ENCODE measurements at regions not wholly inside any gene's neighbourhood (a gene's known extent, or its start where the extent isn't known, plus 50 kb on each side); places are given as distances from the start of the nearest gene placed in this dataset.
"Not testable (repeated sequence)": the region's sequence is repeated elsewhere in the genome, so short reads cannot be mapped to it uniquely, and the experiment has no call there.

DNA sequence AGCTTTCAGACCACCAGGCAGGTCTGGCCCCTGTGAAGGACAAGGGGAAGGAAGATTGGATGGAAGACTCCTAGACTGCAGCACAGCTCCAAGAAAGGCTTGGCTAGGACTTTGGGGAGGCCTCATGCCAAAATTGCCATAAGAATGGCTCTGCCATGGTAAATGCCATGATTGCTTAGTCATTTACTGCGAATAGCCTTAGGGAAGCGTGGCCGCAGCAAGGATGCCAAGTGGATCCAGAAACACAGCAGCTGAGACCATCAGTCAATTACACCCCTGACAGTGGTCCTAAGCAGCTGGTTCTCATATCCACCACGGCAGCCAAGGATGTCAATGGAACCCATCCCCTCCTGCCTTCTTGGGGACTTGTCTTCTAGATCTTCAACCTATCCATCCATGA is 88.2 kb upstream of the AUTS2 start:
- no peak for DNase-seq
- H3K27me3 ChIP-seq (ENCODE audit: control insufficient read depth, insufficient read depth, low read length) = no peaks in the 10 kb centered on the region
- H3K4me3 ChIP-seq (ENCODE audit: insufficient read depth, low read depth, low read length) = no peak overlapping the region
- H3K36me3 ChIP-seq (replicated peaks; ENCODE audit: control insufficient read depth, insufficient read depth, low read length) = no peaks in the 10 kb centered on the region

DNA sequence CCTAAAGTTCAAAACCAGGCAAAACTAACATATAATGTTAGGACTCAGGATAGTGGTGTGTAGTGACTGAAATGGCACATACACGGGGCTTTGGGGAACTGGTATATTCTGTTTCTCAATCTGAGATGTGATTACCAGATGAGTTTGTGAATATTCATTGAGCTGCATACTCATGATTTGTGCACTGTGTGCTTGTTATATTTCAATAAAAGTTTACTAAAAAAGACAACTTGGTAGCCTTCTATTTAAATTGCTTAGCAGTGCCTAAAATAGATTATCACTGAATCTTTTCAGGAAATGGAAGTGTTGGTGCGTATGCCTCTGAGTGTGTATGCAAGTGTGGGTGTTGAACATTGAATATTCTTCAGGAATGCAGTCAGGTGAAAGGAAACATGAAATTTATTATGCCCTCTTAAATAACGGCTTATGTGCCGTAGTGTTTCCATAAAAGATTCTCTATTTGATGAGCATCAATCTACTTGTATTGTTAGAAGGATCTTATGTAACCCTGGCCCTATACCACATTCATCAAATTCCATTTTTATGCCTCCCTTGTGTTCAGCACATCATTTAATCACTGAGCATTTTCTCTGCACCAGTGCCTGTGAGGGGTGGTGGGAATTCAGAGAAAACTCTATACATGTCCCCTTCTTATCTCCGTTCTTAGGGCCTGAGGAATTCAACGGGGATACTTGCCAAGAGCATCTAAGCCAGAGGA is 82.6 kb upstream of the AUTS2 start:
- Histone ChIP-seq H3K27me3 (ENCODE audit: control insufficient read depth, insufficient read depth, low read length) (no peaks in the 10 kb centered on the region), H3K36me3 (replicated peaks; ENCODE audit: control insufficient read depth, insufficient read depth, low read length) (no peaks in the 10 kb centered on the region), H3K4me3 (ENCODE audit: insufficient read depth, low read depth, low read length) (no peak overlapping the region)
- no peak for DNase-seq

GRCh38 chr7:69516238-69516820 is 81.9 kb upstream of the AUTS2 start:
- H3K27me3 ChIP-seq (ENCODE audit: control insufficient read depth, insufficient read depth, low read length) = no peaks in the 10 kb centered on the region
- no peak overlapping the region for H3K4me3 ChIP-seq (ENCODE audit: insufficient read depth, low read depth, low read length)
- no peaks in the 10 kb centered on the region for H3K36me3 ChIP-seq (replicated peaks; ENCODE audit: control insufficient read depth, insufficient read depth, low read length)
- DNase-seq = no peak

GRCh38 chr7:69517985-69518704 is 80.1 kb upstream of the AUTS2 start:
- DNase-seq = peak; percentile 64
- Histone ChIP-seq H3K36me3 (replicated peaks; ENCODE audit: control insufficient read depth, insufficient read depth, low read length) (no peaks in the 10 kb centered on the region), H3K27me3 (ENCODE audit: control insufficient read depth, insufficient read depth, low read length) (no peaks in the 10 kb centered on the region), H3K4me3 (ENCODE audit: insufficient read depth, low read depth, low read length) (no peak overlapping the region)

- H3K36me3 ChIP-seq (replicated peaks; ENCODE audit: control insufficient read depth, insufficient read depth, low read length) = no peaks in the 10 kb centered on the region
- H3K27me3 ChIP-seq (ENCODE audit: control insufficient read depth, insufficient read depth, low read length) = no peaks in the 10 kb centered on the region
- no peak overlapping the region for H3K4me3 ChIP-seq (ENCODE audit: insufficient read depth, low read depth, low read length)
- DNase-seq = no peak
Measured at GRCh38 chr7:69518705-69519077, 79.6 kb upstream of the AUTS2 start.

- Histone ChIP-seq H3K27me3 (ENCODE audit: control insufficient read depth, insufficient read depth, low read length) (no peaks in the 10 kb centered on the region; the same call in 1 of the 2 replicates), H3K36me3 (replicated peaks; ENCODE audit: control insufficient read depth, insufficient read depth, low read length) (no peaks in the 10 kb centered on the region), H3K4me3 (ENCODE audit: insufficient read depth, low read depth, low read length) (no peak overlapping the region)
- no peak for DNase-seq
Measured at GRCh38 chr7:69526570-69526969, 71.7 kb upstream of the AUTS2 start.

DNA sequence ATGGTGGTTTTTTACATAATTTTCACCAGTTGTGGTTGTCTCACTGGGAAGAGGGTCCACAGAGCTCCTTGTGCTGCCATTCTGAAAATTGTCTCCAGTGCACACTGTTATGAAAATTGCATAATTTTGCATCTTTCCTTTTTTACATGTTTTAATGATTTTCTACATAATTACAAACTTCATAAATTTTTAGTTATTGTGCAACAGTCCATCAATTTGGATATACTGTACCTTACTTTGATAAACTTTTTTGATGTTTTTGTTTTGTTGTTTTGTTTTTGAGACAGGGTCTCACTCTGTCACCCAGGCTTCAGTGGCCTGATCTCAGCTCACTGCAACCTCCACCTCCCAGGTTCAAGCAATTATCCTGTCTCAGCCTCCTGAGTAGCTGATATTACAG is 70.6 kb upstream of the AUTS2 start:
- DNase-seq = no peak
- H3K4me3 ChIP-seq (ENCODE audit: insufficient read depth, low read depth, low read length) = no peak overlapping the region
- no peaks in the 10 kb centered on the region for H3K36me3 ChIP-seq (replicated peaks; ENCODE audit: control insufficient read depth, insufficient read depth, low read length)
- H3K27me3 ChIP-seq (ENCODE audit: control insufficient read depth, insufficient read depth, low read length) = no peaks in the 10 kb centered on the region; the same call in 1 of the 2 replicates

- Histone ChIP-seq H3K27me3 (ENCODE audit: control insufficient read depth, insufficient read depth, low read length) (no peaks in the 10 kb centered on the region; the same call in none of the 2 replicates), H3K4me3 (ENCODE audit: insufficient read depth, low read depth, low read length) (no peak overlapping the region), H3K36me3 (replicated peaks; ENCODE audit: control insufficient read depth, insufficient read depth, low read length) (no peaks in the 10 kb centered on the region)
- no peak for DNase-seq
Measured at GRCh38 chr7:69531050-69531449, 67.2 kb upstream of the AUTS2 start.

DNA sequence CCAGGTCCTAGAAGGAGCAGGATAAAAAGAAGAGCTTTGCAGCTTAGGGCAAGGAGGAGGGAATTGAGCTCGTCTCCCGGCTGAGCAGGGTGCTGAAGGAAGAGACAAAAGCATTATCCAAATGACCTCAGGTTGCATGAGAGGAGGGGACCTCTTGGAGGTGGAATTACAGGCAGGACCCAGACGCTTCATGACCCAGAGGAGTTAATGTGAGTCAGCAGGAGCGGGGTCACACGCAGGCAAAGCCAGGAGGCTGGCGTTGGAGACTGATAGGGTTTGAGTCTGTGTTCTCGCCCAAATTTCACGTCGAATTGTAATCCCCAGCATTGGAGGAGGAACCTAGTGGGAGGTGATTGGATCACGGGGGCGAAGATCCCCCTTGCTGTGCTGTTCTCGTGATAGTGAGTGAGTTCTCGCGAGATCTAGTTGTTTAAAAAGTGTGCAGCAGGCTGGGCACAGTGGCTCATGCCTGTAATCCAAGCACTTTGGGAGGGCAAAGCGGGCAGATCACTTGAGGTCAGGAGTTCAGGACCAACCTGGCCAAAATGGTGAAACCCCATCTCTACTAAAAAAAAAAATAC is 63.7 kb upstream of the AUTS2 start:
- no peaks in the 10 kb centered on the region; the same call in 1 of the 2 replicates for H3K27me3 ChIP-seq (ENCODE audit: control insufficient read depth, insufficient read depth, low read length)
- H3K36me3 ChIP-seq (replicated peaks; ENCODE audit: control insufficient read depth, insufficient read depth, low read length) = no peaks in the 10 kb centered on the region
- DNase-seq = peak; percentile 33
- no peak overlapping the region; the same call in 1 of the 2 replicates for H3K4me3 ChIP-seq (ENCODE audit: insufficient read depth, low read depth, low read length)

DNA sequence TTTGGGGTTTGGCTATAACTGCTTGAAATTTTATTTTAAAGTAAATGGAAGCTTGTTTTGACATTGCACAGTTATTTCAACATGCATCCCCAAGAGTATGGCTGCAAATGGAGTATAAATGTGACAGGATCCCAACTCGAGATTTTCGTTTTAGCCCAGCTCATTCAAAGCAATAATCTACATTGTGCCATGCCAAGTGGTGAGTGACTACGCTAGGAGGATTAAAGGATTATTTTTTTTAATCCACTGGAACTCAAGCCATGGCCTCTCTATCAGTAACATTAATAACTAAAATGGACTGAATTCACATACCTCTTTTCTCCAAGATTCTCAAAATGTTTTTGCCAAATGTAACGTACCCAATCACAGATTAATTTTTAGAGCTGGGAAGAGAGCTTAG is 60.6 kb upstream of the AUTS2 start:
- no peak for DNase-seq
- no peak overlapping the region for H3K4me3 ChIP-seq (ENCODE audit: insufficient read depth, low read depth, low read length)
- no peaks in the 10 kb centered on the region; the same call in 1 of the 2 replicates for H3K27me3 ChIP-seq (ENCODE audit: control insufficient read depth, insufficient read depth, low read length)
- H3K36me3 ChIP-seq (replicated peaks; ENCODE audit: control insufficient read depth, insufficient read depth, low read length) = no peaks in the 10 kb centered on the region

GRCh38 chr7:69539531-69539930 is 58.7 kb upstream of the AUTS2 start:
- H3K36me3 ChIP-seq (replicated peaks; ENCODE audit: control insufficient read depth, insufficient read depth, low read length) = no peaks in the 10 kb centered on the region
- H3K4me3 ChIP-seq (ENCODE audit: insufficient read depth, low read depth, low read length) = no peak overlapping the region
- no peak for DNase-seq
- H3K27me3 ChIP-seq (ENCODE audit: control insufficient read depth, insufficient read depth, low read length) = no peaks in the 10 kb centered on the region

GRCh38 chr7:69540287-69540686 is 58.0 kb upstream of the AUTS2 start:
- Histone ChIP-seq H3K27me3 (ENCODE audit: control insufficient read depth, insufficient read depth, low read length) (no peaks in the 10 kb centered on the region), H3K4me3 (ENCODE audit: insufficient read depth, low read depth, low read length) (no peak overlapping the region), H3K36me3 (replicated peaks; ENCODE audit: control insufficient read depth, insufficient read depth, low read length) (no peaks in the 10 kb centered on the region)
- no peak for DNase-seq

DNA sequence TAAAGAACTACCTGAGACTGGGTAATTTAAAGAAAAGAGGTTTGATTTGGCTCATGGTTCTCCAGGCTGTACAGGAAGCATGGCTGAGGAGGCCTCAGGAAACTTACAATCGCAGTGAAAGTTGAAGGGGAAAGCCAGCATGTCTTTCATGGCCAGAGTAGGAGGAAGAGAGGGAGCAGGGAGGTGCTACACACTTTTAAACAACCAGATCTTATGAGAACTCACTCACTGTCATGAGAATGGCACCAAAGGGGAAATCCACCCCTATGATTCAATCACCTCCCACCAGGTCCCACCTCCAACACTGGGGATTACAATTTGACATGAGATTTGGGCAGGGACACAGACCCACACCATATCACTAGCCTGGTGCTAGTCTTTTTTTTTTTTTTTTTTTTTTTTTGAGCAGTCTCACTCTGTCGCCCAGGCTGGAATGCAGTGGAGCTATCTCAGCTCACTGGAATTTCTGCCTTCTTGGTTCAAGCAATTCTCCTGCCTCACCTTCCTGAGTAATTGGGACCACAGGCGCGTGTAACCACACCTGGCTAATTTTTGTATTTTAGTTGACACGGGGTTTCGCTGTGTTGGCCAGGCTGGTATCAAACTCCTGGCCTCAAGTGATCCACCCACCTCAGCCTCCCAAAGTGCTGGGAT is 56.4 kb upstream of the AUTS2 start:
- H3K27me3 ChIP-seq (ENCODE audit: control insufficient read depth, insufficient read depth, low read length); DNase-seq; H3K4me3 ChIP-seq (ENCODE audit: insufficient read depth, low read depth, low read length); H3K36me3 ChIP-seq (replicated peaks; ENCODE audit: control insufficient read depth, insufficient read depth, low read length): not testable (repeated sequence)

- no peaks in the 10 kb centered on the region for H3K36me3 ChIP-seq (replicated peaks; ENCODE audit: control insufficient read depth, insufficient read depth, low read length)
- no peak for DNase-seq
- H3K4me3 ChIP-seq (ENCODE audit: insufficient read depth, low read depth, low read length) = no peak overlapping the region
- no peaks in the 10 kb centered on the region for H3K27me3 ChIP-seq (ENCODE audit: control insufficient read depth, insufficient read depth, low read length)
Measured at GRCh38 chr7:69545175-69545574, 53.1 kb upstream of the AUTS2 start.
